Upper lobe of left lung (tissue), 6 donors: ENCODE measurements at regions not wholly inside any gene's neighbourhood (a gene's known extent, or its start where the extent isn't known, plus 50 kb on each side); places are given as distances from the start of the nearest gene placed in this dataset.
A peak's percentile ranks its signal among the peaks of the same experiment; 100 is the strongest.

Experiments
- ATAC-seq, 2 donors: fragments of 200-7000 bp; cut with Tn5 transposase; one replicate each; pipeline ENCODE4 v1.9.1; 2022; ENCODE audit warnings: mild to moderate bottlenecking in 2 of 2, moderate library complexity in 2 of 2; ENCODE audit not compliant: low FRiP score in 2 of 2
- DNase-seq, 2 donors: peaks; one replicate each; pipeline ENCODE4 v3.0.0-alpha.2; 2019 to 2020
- H3K27ac ChIP-seq, 4 donors: fragments of 200-600 bp; sonication (generic); one replicate each; pipeline ENCODE4 v1.5.1; 2016 to 2019
- H3K27me3 ChIP-seq, 4 donors: fragments of 200-600 bp; sonication (generic); one replicate each; pipeline ENCODE4 v1.5.1; 2017 to 2019
- H3K36me3 ChIP-seq, 4 donors: fragments of 200-600 bp; sonication (generic); one replicate each; pipeline ENCODE4 v1.5.1; 2016 to 2019
- H3K4me1 ChIP-seq, 4 donors: fragments of 200-600 bp; sonication (generic); one replicate each; pipeline ENCODE4 v1.5.1; 2018 to 2019
- H3K4me3 ChIP-seq, 4 donors: fragments of 200-600 bp; sonication (generic); one replicate each; pipeline ENCODE4 v1.5.1; 2017 to 2019; ENCODE audit warnings: mild to moderate bottlenecking in 2 of 4, moderate library complexity in 1 of 4
- H3K9me3 ChIP-seq, 4 donors: fragments of 200-600 bp; sonication (generic); one replicate each; pipeline ENCODE4 v1.5.1; 2018 to 2019
- CTCF ChIP-seq, 6 experiments: fragments of 450-650 bp in 4 of 6; fragments of 200-600 bp in 2 of 6; sonication (generic) in 2 of 6; IDR thresholded peaks; one replicate each; pipeline ENCODE4 v1.5.1; 2016 to 2019; ENCODE audit warnings: antibody characterized with exemption in 6 of 6
- EP300 ChIP-seq, 4 donors: sonication (generic); formaldehyde crosslinking; IDR thresholded peaks; one replicate each; pipeline ENCODE4 v1.5.1; 2017; ENCODE audit warnings: antibody characterized with exemption in 4 of 4, control low read depth in 2 of 4
- POLR2A ChIP-seq, 4 donors: fragments of 450-650 bp; IDR thresholded peaks; one replicate each; pipeline ENCODE4 v1.5.1; 2016 to 2017; ENCODE audit warnings: antibody characterized with exemption in 4 of 4, mild to moderate bottlenecking in 2 of 4
- POLR2AphosphoS5 ChIP-seq, 2 donors: sonication (generic); formaldehyde crosslinking; IDR thresholded peaks; one replicate each; pipeline ENCODE4 v1.5.1; 2017; ENCODE audit warnings: antibody characterized with exemption in 2 of 2
- WGBS, 2 donors: methylation state at CpG; one replicate each; pipeline ENCODE4 v1.1.5; 2017 to 2018; 5-methylcytosine and 5-hydroxymethylcytosine counted together
- donor health status: DM: no; HTN: no; CAD: no; lungs with moderate emphysema.
- donor health status: DM: no; HTN: yes; CAD: no; lungs with severe emphysema.

- H3K4me3 ChIP-seq = no peak overlapping the region
- DNase-seq (no peak), ATAC-seq (no peak)
- H3K4me1 ChIP-seq = peaks cover 0 to 12% (median 2%) of the 10 kb centered on the region in 4 donors
- H3K36me3 ChIP-seq = no peaks in the 10 kb centered on the region
- no peak for TF ChIP-seq CTCF (IDR thresholded peaks at IDR 0.05)
- TF ChIP-seq POLR2AphosphoS5 (IDR thresholded peaks at IDR 0.05) = no peak
- TF ChIP-seq EP300 (IDR thresholded peaks at IDR 0.05) = no peak
- TF ChIP-seq POLR2A (IDR thresholded peaks at IDR 0.05) = no peak
- no peaks in the 10 kb centered on the region for H3K27me3 ChIP-seq
- H3K27ac ChIP-seq = no peak overlapping the region
- peaks cover 0 to 11% (median 2%) of the 10 kb centered on the region in 4 donors for H3K9me3 ChIP-seq
- WGBS, 2 donors = 87% methylated on average over 1 of the region's 1 CpG
Observed at GRCh38 chr7:16347066-16347826, 74.1 kb downstream of the CRPPA start.

GRCh38 chr7:16345979-16346958, 75.1 kb downstream of the CRPPA start:
- DNase-seq (no peak), ATAC-seq (peak in 1 of 2 donors; percentile 55)
- no peak overlapping the region for H3K27ac ChIP-seq
- peaks cover 0 to 12% (median 2%) of the 10 kb centered on the region in 4 donors for H3K4me1 ChIP-seq
- H3K36me3 ChIP-seq = no peaks in the 10 kb centered on the region
- 57 to 69% methylated on average over 5 of the region's 5 CpGs for WGBS, 2 donors
- peaks cover 0 to 11% (median 2%) of the 10 kb centered on the region in 4 donors for H3K9me3 ChIP-seq
- H3K27me3 ChIP-seq = no peaks in the 10 kb centered on the region
- TF ChIP-seq EP300 (IDR thresholded peaks at IDR 0.05) (no peak), POLR2A (IDR thresholded peaks at IDR 0.05) (no peak), POLR2AphosphoS5 (IDR thresholded peaks at IDR 0.05) (no peak), CTCF (IDR thresholded peaks at IDR 0.05) (no peak)
- H3K4me3 ChIP-seq = no peak overlapping the region

- DNase-seq (no peak), ATAC-seq (no peak)
- peaks cover 0 to 5% (median 1%) of the 10 kb centered on the region in 4 donors for H3K9me3 ChIP-seq
- no peak overlapping the region for H3K4me3 ChIP-seq
- H3K27me3 ChIP-seq = no peaks in the 10 kb centered on the region
- WGBS, 2 donors = 0% methylated on average over 1 of the region's 1 CpG
- TF ChIP-seq CTCF (IDR thresholded peaks at IDR 0.05) = no peak
- no peak for TF ChIP-seq POLR2A (IDR thresholded peaks at IDR 0.05)
- TF ChIP-seq EP300 (IDR thresholded peaks at IDR 0.05) = no peak
- TF ChIP-seq POLR2AphosphoS5 (IDR thresholded peaks at IDR 0.05) = no peak
- peaks cover 0 to 12% (median 2%) of the 10 kb centered on the region in 4 donors for H3K4me1 ChIP-seq
- no peaks in the 10 kb centered on the region for H3K36me3 ChIP-seq
- H3K27ac ChIP-seq = no peak overlapping the region
Observed at GRCh38 chr7:16344927-16345326, 76.4 kb downstream of the CRPPA start.

GRCh38 chr7:16343612-16344011, 77.7 kb downstream of the CRPPA start:
- ATAC-seq (no peak), DNase-seq (no peak)
- 97 to 98% methylated on average over 5 of the region's 5 CpGs for WGBS, 2 donors
- H3K4me1 ChIP-seq = peaks cover 0 to 12% (median 2%) of the 10 kb centered on the region in 4 donors
- no peaks in the 10 kb centered on the region for H3K27me3 ChIP-seq
- no peak overlapping the region for H3K4me3 ChIP-seq
- no peak overlapping the region for H3K27ac ChIP-seq
- TF ChIP-seq POLR2A (IDR thresholded peaks at IDR 0.05) (no peak), EP300 (IDR thresholded peaks at IDR 0.05) (no peak), CTCF (IDR thresholded peaks at IDR 0.05) (no peak), POLR2AphosphoS5 (IDR thresholded peaks at IDR 0.05) (no peak)
- H3K36me3 ChIP-seq = no peaks in the 10 kb centered on the region
- peaks cover 0 to 9% (median 1%) of the 10 kb centered on the region in 4 donors for H3K9me3 ChIP-seq
